Choroid plexus epithelial cell (primary cell): ENCODE measurements at regions not wholly inside any gene's neighbourhood (a gene's known extent, or its start where the extent isn't known, plus 50 kb on each side); places are given as distances from the start of the nearest gene placed in this dataset.

Experiments
- DNase-seq: peaks from one replicate; pipeline ENCODE4 v3.0.0-alpha.2; 2010; ENCODE audit warnings: low read depth
- H3K4me3 ChIP-seq: 2 replicates; pipeline ENCODE4 v1.5.1; 2011; ENCODE audit warnings: low read depth, mild to moderate bottlenecking, control low read depth, low read length, moderate library complexity
- CTCF ChIP-seq: conservative IDR thresholded peaks from 2 replicates; pipeline ENCODE4 v1.5.1; 2011; ENCODE audit warnings: low read depth, mild to moderate bottlenecking, control low read depth, inconsistent platforms, low read length, moderate library complexity

GRCh38 chr17:74062234-74062633, 141.2 kb upstream of the RPL38 start:
- no peak for TF ChIP-seq CTCF
- H3K4me3 ChIP-seq = no peak overlapping the region
- no peak for DNase-seq

GRCh38 chr17:74063439-74063838, 140.0 kb upstream of the RPL38 start:
- TF ChIP-seq CTCF = no peak
- no peak overlapping the region for H3K4me3 ChIP-seq
- DNase-seq = no peak

GRCh38 chr17:74070374-74070773, 133.1 kb upstream of the RPL38 start:
- H3K4me3 ChIP-seq = no peak overlapping the region
- TF ChIP-seq CTCF = no peak
- DNase-seq = no peak

GRCh38 chr17:74070998-74071679, 132.3 kb upstream of the RPL38 start:
- no peak for DNase-seq
- no peak overlapping the region for H3K4me3 ChIP-seq
- TF ChIP-seq CTCF = no peak

- no peak for DNase-seq
- no peak overlapping the region for H3K4me3 ChIP-seq
- no peak for TF ChIP-seq CTCF
Measured at GRCh38 chr17:74072340-74072739, 131.1 kb upstream of the RPL38 start.

GRCh38 chr17:74076446-74076845, 127.0 kb upstream of the RPL38 start:
- TF ChIP-seq CTCF = no peak
- DNase-seq = no peak
- no peak overlapping the region for H3K4me3 ChIP-seq

GRCh38 chr17:74077231-74077630, 126.2 kb upstream of the RPL38 start:
- TF ChIP-seq CTCF = no peak
- no peak overlapping the region for H3K4me3 ChIP-seq
- no peak for DNase-seq
